GM12891 (cell line): ENCODE measurements at regions not wholly inside any gene's neighbourhood (a gene's known extent, or its start where the extent isn't known, plus 50 kb on each side); places are given as distances from the start of the nearest gene placed in this dataset.

Experiments used
- POLR2A ChIP-seq: IDR thresholded peaks from 2 replicates; pipeline ENCODE4 v1.6.1; 2011; ENCODE audit warnings: low read depth, low read length, control low read depth
- POU2F2 ChIP-seq: IDR thresholded peaks from 2 replicates; pipeline ENCODE4 v1.6.1; 2011; ENCODE audit warnings: low read depth, mild to moderate bottlenecking, control low read depth, low read length, moderate library complexity

- TF ChIP-seq POLR2A: no peak
- no peak for TF ChIP-seq POU2F2
Observed at GRCh38 chr4:81673961-81674360, 202.3 kb upstream of the RASGEF1B start.
